NCI-H1930 (cell line): ENCODE measurements at regions not wholly inside any gene's neighbourhood (a gene's known extent, or its start where the extent isn't known, plus 50 kb on each side); places are given as distances from the start of the nearest gene placed in this dataset.
"Not testable (repeated sequence)": the region's sequence is repeated elsewhere in the genome, so short reads cannot be mapped to it uniquely, and the experiment has no call there.

ENCODE experiments used
- DNase-seq, 2 experiments: peaks; one replicate each; lab custom pipeline; 2025; lab: John Stamatoyannopoulos, UW

DNA sequence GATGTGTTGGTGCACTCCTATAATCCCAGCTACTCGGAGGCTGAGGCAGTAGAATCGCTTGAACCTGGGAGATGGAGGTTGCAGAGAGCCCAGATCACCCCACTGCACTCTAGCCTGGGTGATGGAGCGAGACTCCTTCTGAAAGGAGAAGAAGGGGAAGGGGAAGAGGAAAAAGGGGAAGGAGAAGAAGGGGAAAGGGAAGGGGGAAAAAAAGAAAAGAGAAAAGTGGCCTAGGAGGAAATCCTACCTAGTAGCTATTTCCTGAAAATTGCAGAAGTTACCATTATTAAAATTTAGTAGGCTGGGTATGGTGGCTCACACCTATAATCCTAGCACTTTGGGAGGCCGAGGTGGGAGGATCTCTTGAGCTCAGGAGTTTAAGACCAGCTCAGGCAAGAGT lies 67.4 kb downstream of the ARRDC3 start:
- no peak for DNase-seq

DNA sequence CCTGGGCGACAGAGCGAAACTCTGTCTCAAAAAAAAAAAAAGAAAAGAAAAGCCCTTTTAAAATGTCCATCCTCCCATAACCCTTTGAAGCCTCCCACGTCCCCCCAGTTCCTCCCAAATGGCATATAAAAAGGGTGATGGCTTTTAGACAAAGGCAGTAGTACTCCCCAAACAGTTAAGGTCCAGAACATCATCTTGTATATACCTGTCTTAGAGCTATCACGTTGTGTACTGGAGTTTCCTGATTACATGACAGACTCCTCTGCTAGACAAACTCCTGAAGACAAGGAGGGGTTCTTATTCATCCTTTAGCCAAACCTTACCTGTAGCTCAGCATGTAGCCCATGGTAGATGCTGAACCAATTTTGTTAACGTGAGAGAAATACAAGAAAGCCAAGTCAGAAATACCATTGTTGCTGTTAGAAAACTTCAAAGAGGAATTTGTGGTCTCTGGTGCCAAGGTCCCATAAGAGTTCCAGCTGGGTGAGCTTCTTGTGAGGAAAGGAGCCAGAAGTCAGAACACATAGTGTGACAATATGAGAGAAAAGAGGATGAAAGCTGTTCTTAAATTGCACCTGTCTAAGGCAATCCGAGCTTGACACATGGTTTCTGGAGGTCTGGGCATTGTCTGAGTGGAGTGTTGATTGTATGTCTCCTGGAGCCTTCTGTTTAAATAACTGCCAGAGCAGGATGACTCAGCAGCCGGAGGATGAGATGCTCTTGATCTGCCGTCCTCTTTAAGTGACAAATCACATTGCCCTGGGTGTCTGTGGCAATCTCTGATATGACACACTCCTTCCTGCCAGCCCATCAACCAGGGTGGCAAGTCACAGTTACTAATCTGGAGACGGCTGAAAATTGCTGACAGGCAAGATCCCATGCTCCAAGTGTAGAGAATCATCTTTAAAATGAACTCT lies 69.1 kb downstream of the ARRDC3 start:
- peak; percentile 19 to 64 for DNase-seq

DNA sequence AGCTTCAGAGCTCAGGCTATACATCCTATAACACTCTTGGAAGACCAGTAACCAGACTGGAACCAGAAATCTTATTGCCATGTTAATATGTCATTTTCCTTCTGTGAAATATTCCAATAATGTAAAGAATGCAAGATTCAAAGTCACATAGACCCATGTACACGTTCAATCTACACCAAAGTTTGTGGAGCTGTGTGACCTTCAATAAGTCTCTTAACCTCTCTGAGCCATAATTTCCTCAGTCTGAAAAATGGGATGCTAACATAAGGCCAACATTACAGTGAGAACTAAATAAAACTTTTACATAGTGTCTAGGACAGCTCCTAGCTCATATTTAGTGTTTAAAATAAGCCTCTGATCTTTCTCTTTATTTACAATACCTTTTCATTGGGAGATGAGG lies 70.4 kb downstream of the ARRDC3 start:
- no peak for DNase-seq

DNA sequence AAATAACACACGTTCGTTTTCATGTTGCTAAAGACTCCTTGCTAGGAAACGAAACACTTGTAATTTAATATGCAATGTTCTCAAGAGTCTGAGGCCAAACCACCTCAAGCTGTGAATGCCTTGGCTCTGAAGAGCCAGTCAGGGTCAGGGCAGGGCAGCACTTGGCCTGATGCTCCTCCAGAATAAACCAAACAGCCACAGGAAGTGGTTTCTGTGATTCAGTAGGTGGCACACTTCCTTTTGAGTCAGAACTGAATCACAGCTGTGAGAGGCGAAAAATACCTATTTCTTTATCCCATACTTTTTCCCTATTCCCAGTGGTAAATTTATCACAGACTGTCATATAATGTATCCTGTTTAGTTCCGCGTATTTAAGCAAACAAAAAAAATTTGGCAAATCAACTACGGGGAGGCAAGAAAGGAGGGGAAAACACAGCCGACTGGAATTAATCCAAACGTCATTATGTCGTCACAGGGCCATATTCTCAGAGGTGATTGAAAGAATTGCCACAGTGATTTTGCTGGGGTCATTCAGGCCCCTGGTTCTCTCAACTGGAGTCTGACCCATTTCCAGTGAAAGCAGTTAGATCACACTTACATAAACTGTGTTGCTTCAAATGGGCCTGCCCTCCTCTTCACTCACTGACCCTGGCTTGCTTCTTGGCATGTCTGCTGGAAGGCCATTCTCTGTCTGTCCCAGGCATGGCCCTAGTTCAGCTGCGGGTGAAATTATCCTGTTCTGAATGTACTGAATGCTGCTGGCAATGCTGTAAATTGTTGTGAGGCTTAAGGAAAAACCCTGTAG lies 71.2 kb downstream of the ARRDC3 start:
- no peak for DNase-seq

DNA sequence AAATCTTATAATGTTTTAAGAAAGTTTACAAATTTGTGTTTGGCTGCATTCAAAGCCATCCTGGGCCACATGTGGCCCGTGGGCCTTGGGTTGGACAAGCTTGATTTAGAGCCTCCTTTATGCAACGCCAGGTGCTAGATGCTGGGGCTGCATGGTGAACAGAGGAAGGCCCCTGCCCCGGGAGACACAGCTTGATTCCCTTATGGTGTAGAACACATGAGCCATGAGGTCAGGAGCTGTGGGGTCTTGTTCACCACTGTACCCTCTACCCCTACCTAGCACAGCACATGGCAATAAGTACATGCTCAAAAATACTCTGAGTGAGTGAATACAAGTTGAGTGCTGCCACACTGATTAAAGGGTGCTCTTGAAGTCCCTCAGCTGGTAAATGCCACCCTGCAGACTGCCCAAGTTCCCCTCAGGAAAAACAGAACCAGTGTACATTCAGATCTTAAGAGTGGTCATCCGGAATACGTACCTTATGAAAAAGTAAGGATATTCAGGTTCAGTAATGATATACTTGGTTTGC lies 71.9 kb downstream of the ARRDC3 start:
- DNase-seq = no peak

DNA sequence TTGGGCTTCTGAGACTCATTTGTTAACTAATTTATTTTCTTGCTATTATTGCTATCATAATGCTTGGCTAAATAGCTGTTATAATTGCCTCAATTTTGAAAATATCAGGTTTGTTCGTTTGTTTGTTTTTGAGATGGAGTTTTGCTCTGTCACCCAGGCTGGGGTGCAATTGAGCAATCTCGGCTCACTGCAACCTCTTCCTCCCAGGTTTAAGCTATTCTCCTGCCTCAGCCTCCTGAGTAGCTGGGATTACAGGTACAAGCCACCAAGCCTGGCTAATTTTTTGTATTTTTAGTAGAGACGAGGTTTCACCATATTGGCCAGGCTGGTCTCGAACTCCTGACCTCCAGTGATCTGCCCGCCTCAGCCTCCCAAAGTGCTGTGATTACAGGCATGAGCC lies 75.0 kb downstream of the ARRDC3 start:
- DNase-seq = not testable (repeated sequence)

DNA sequence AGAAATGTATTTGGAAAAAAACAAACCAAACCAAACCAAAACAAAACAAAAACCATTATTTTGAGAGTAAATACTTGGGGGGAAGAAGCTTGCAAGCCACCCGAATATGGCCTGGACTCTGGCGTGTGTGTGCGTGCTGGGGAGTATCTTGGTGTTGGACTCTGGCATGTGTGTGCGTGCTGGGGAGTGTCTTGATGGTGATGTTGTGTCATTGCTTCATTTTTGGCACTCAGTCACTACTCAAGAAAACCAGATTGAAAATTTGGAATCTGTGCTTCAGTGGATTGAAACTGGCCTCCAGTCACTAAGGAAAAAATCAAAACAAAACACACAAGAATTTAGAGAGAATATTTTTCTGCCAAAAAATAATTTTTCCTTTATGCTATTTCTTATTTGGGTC lies 76.1 kb downstream of the ARRDC3 start:
- DNase-seq = no peak

DNA sequence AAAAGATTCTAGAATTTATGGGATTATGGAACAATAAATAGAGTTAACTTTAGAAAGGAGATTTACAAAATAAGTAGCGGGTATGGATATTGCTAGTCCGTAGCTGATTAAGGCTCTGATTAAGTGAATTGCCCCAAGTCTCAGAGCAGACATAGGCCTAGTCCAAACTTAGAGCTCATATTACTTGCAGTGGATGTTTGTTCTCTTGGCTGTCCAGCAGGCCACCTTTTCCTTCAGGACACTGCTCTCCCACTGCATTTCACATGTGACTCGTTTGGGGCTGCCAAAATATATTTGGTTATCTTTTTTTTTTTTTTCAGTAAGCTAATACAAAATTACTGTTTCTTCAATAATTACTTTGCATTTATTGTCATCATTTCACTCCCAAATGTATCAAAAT lies 76.6 kb downstream of the ARRDC3 start:
- DNase-seq = no peak

DNA sequence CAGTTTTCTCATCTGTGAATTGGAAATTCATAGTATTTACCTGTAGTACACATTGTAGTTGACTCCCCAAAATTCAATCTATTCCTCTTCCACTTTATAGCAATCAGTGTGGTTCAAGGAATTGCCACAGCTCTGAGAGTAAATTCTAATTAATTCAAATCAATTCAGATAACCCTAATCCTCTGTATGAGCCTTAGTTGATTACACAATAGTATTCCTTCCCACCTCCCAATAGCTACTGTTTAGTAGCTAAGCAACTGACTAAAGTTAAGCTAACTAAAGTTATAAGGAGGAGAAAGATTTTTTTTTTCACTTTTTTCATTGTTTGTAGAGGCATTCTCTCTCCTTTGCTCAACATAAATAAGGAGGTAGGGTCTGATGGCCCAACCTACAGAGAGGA lies 77.5 kb downstream of the ARRDC3 start:
- DNase-seq = no peak

DNA sequence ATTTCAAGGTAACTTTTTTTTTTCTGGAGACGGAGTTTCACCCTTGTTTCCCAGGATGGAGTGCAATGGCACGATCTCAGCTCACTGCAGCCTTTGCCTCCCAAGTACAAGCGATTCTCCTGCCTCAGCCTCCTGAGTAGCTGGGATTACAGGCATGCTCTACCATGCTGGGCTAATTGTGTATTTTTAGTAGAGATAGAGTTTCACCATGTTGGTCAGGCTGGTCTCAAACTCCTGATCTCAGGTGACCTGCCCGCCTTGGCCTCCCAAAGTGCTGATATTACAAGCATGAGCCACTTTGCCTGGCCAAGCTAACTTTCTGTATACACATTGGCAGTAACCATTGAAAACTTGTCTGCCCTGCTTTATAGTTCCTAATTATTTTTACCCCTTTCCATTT lies 79.1 kb downstream of the ARRDC3 start:
- DNase-seq = not testable (repeated sequence)

DNA sequence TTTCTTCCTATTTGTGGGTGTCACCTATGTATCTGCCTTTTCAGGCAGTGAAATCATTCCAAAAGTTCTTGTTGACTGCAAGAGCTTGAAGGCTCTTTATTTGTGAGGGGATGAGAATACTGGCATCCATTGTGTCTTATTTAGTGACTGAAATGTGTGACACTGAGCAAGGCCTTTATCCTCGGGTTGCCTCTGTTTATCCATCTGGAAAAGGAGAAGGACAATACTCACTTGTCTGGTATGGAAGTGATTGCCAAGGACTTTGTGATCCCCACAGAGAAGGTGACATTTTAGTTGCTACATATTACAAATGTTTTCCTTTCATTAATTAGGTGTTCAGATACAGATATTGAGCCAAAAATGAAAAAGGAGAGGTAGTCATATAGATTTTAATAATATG lies 80.2 kb downstream of the ARRDC3 start:
- DNase-seq = no peak

DNA sequence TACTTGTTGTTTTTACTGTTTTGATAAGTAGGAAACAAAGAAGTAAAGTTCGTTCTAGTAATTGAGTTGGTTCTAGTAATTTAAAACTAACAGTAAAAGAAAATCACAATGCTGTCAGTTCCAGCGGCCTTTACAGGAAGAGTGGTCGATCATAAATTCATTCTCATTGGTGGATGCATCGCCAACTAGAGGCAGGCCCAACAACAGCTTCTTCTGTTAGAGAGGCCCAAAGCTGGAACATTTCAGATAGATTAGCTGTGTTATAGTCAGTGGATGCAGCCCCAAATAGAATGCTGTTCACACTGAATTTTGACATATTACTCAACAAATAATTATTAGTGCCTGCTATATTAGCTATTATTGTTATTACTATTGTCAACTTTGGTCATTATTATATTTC lies 80.8 kb downstream of the ARRDC3 start:
- no peak for DNase-seq

DNA sequence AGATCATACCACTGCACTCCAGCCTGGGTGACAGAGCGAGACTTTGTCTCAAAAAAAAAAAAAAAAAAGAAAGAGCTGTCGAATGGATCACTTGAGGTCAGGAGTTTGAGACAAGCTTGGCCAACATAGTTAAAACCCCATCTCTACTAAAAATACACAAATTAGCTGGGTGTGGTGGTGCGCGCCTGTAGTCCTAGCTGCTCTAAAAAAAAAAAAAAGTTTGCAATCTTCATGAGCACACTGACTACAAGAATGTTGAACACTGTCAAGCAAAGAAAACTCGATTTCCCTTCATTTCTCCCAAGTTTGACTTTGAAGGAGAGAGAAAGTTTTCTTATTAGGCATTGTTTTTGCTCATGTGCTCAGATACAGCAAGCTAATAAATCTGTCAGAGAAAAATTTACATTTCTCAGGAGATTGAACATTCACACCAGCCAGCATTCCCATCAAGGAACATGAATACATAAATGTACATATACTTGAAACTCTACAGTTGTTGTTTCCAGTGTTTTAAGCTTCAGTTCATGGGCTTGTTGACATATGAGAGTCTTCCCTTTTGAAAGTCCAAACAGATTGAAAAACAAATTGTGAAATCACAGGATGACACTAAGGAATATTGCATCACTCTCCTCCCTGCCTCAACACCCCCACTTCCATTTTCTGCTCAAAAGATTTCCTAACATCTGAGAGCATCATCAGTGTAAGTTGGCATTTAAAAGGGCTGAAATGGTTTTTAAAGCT lies 81.8 kb downstream of the ARRDC3 start:
- no peak for DNase-seq

DNA sequence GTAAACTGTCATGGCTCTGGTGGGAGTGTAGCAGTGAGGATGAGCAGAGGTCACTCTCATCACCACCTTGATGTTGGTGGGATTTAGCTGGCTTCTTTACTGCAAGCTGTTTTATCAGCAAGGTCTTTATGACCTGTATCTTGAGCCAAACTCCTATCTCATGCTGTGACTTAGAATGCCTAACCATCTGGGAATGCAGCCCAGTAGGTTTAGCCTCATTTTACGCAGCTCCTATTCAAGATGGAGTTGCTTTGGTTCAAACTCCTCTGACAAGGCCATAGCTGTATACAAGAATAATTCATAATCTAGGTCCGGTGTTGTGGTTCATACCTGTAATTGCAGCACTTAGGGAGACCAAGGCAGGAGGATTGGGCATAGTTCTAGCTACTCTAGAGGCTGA lies 85.1 kb downstream of the ARRDC3 start:
- DNase-seq = no peak

DNA sequence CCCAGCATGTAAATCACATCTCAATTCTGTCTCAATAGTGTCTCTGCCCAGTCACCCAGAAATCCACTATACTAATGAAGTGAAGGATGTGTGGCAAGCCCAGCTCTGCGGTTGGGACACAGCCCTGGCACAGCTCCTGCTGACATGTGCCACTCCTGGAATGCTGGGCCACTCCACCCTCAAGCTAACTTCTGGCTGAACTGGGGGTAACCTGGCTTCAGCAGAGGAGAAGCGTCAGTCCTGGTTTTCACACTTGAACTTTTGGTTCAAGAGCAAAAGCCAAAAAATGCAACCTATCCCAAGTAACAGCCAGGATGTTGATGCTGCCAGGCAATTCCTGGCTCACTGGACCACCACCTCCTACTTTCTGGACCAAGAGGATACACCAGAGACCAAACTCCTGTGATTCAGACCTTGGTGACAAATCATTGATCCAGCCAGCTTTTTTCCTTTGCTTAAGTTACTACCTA lies 86.4 kb downstream of the ARRDC3 start:
- DNase-seq = no peak

DNA sequence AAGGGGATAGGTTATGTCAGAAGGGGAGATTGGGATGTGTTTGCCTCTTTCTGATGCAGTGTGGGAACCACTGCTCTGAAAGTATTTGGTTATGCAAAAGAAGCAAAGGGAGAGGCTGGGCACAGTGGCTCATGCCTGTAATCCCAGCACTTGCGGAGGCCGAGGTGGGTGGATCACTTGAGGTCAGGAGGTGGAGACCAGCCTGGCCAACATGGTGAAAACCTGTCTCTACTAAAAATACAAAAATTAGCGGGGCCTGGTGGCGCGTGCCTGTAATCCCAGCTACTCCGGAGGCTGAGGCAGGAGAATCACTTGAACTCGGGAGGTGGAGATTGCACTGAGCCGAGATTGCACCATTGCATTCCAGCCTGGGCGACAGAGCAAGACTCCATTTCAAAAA lies 87.0 kb downstream of the ARRDC3 start:
- DNase-seq = not testable (repeated sequence)

DNA sequence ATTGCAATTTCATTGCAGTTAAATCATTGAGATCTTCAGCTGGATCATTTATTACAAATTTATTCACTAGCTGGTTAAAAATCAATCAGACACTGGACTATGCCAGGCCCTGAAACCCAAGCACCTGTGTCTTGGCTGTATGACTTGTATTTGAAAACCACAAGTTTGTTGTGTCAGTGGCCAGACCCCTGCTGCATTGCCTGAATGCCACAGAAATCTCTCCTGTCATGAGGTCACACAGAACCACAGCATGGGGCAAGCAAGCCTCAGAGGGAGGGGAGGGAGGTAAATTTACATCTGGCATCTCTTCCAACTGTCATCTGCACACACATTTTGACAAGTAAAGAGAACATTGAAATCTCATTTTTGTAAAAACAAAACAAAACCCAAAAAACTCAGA lies 90.0 kb downstream of the ARRDC3 start:
- no peak for DNase-seq

DNA sequence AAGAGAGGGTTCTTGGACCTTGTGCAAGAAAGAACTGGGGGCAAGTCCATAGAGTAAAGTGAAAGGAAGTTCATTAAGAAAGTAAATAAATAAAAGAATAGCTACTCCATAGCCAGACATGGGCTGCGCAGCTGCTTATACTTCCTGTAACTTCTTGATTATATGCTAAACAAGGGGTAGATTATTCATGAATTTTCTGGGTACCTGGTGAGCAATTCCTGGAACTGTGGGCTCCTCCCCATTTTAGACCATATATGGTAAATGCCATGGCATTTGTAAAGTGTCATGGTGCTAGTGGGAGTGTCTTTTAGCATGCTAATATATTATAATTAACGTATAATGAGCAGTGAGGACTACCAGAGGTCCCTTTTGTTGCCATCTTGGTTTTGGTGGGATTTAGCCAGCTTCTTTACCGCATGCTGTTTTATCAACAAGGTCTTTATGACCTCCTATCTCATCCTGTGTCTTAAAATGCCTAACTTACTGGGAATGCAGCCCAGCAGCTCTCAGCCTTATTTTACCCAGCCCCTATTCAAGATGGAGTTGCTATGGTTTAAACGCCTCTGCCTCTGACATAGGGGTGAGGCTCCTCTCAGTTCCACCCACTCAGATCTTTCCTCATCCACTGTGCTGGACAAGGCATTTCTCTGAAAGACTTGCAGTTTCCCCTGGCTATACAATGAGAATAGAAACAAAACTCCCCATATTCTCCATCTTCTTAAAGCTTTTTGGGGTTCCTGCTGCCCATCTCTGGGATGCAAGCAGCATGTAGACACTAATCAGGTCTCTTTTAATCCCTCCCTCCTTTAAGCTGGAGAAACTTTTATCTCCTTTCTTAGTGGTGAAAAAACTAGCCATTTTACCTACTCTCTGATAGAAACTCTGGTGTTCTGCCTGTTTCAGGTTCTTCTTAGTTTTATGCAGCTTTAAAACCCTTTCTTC lies 91.2 kb downstream of the ARRDC3 start:
- no peak for DNase-seq

DNA sequence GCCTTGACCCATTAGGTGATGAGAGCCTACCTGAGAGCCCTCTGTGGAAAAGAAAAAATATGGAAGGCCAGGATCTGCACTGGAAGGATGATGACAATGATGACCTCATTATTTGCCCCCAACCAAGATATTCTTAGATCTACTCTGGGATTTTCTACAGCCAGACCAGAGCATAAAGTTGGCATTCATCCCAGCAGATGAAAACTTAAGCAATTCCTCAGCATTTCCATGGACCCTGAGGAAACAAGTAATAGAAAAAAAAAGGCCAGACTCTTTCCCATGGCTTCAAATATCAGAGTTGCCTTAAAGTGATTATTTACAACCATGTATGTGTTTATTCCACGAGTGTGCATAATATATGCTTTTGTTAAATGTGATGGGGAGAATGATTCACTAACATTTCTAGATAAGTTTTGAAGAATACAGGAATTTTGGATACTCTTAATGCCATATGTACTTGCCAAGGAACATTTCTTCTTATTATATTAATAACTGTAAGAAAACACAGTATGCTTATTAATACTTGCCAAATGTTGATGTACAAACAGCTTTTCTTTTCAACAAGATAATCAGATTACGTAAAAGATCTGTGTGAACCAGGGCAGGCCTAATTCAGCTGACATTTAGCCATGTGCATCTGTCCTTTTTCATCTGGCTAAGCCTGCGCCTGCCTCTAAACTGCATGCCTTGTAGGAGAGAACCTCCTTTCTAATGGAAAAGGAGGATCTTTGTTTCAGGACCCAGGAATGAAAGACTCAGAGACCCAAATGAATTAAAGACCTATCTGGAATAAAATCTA lies 94.8 kb downstream of the ARRDC3 start:
- DNase-seq = no peak

DNA sequence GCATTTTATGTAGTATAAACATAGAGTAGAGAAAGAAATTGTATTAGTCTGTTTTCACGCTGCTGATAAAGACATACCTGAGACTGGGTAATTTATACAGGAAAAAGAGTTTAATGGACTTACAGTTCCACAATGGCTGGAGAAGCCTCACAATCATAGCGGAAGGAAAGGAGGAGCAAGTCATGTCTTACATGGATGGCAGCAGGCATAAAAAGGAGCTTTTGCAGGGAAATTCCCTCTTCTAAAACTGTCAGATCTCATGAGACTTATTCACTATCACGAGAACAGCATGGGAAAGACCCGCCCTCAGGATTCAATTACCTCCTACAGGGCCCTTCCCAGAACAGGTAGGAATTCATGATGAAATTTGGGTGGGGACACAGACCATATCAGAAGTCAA lies 98.1 kb downstream of the ARRDC3 start:
- DNase-seq = not testable (repeated sequence)
